ENCODE measurements at regions not wholly inside any gene's neighbourhood (a gene's known extent, or its start where the extent isn't known, plus 50 kb on each side); places are given as distances from the start of the nearest gene placed in this dataset.
"Not testable (repeated sequence)": the region's sequence is repeated elsewhere in the genome, so short reads cannot be mapped to it uniquely, and the experiment has no call there.

DNA sequence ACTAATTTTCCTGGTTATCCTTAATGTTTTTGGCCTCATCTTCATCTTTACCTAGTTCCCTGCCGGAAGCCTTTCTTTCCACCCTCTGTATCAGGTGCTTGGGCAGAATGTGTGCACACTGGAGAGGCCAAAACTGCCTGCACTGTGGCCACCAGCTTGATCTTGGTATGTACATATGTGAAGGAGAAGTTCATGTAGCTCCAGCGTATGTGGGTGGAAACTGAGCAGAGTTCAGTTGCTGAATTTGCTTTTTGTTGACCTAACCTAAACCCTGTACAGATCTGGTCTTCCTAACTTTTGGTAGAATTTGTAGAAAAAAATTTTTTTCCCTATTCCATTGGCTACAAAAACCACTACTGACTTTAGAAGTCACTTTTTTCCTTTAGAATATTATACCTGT is 65.9 kb upstream of the IGSF10 start:
- no peaks in the 10 kb centered on the region for H3K4me1 ChIP-seq (ENCODE audit: insufficient read depth, low read length)
- no peaks in the 10 kb centered on the region for H3K27me3 ChIP-seq (ENCODE audit: insufficient read depth, low read length, poor library complexity)
- TF ChIP-seq EZH2 (IDR thresholded peaks at IDR 0.05; ENCODE audit: borderline replicate concordance, low read depth, low read length, severe bottlenecking) = no peak
- TF ChIP-seq, protein P1, sequence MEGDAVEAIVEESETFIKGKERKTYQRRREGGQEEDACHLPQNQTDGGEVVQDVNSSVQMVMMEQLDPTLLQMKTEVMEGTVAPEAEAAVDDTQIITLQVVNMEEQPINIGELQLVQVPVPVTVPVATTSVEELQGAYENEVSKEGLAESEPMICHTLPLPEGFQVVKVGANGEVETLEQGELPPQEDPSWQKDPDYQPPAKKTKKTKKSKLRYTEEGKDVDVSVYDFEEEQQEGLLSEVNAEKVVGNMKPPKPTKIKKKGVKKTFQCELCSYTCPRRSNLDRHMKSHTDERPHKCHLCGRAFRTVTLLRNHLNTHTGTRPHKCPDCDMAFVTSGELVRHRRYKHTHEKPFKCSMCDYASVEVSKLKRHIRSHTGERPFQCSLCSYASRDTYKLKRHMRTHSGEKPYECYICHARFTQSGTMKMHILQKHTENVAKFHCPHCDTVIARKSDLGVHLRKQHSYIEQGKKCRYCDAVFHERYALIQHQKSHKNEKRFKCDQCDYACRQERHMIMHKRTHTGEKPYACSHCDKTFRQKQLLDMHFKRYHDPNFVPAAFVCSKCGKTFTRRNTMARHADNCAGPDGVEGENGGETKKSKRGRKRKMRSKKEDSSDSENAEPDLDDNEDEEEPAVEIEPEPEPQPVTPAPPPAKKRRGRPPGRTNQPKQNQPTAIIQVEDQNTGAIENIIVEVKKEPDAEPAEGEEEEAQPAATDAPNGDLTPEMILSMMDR (IDR thresholded peaks at IDR 0.05; ENCODE audit: borderline replicate concordance, extremely low read depth, low read length, poor library complexity, severe bottlenecking) = no peak
- H3K27ac ChIP-seq (ENCODE audit: low read length) = no peak overlapping the region
- ATAC-seq (ENCODE audit: insufficient read depth, low read depth) (no peak), DNase-seq (no peak)
- no peaks in the 10 kb centered on the region for H3K36me3 ChIP-seq (ENCODE audit: insufficient read depth, low read length)
- no peaks in the 10 kb centered on the region for H3K9me3 ChIP-seq (ENCODE audit: insufficient read depth, low read length, severe bottlenecking)
- no peak overlapping the region for H3K4me2 ChIP-seq (ENCODE audit: insufficient read depth, low read length)
- no peaks in the 10 kb centered on the region for H4K20me1 ChIP-seq (ENCODE audit: insufficient read depth, low read length)
- H2AFZ ChIP-seq (ENCODE audit: low read depth, low read length) = no peak overlapping the region
- no peak overlapping the region for H3K9ac ChIP-seq (ENCODE audit: low read depth, low read length)
- no peaks in the 10 kb centered on the region for H3K79me2 ChIP-seq (ENCODE audit: insufficient read depth, low read length)
- H3K4me3 ChIP-seq (ENCODE audit: low read depth in 1 of 2, low read length in 2 of 2) = no peak overlapping the region

DNA sequence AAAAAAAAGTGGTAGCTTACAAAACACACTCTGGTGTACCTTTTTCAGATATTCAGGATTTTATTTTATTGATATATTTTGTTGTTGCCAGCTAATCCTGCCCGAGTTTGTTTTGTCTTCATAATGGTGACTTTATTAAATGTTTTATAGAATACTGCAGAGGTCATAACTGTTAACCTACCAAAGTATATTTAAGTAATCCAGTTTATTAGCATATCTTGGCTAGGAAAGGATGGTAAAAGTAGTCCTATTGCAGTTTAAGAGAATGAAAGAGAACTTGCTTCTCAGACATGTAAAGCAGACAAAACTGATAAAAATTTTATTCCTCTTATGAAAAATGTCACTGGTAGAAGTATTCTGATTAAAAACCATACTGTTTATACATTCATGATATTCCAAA is 59.2 kb upstream of the IGSF10 start:
- no peak for ATAC-seq (ENCODE audit: insufficient read depth, low read depth)
- Histone ChIP-seq H3K4me3 (ENCODE audit: low read depth in 1 of 2, low read length in 2 of 2) (no peak overlapping the region), H3K9ac (ENCODE audit: low read depth, low read length) (no peak overlapping the region), H4K20me1 (ENCODE audit: insufficient read depth, low read length) (no peaks in the 10 kb centered on the region), H3K4me2 (ENCODE audit: insufficient read depth, low read length) (no peak overlapping the region), H3K27ac (ENCODE audit: low read length) (no peak overlapping the region), H3K27me3 (ENCODE audit: insufficient read depth, low read length, poor library complexity) (no peaks in the 10 kb centered on the region), H3K79me2 (ENCODE audit: insufficient read depth, low read length) (no peaks in the 10 kb centered on the region), H2AFZ (ENCODE audit: low read depth, low read length) (no peak overlapping the region), H3K9me3 (ENCODE audit: insufficient read depth, low read length, severe bottlenecking) (peaks cover 2% of the 10 kb centered on the region), H3K36me3 (ENCODE audit: insufficient read depth, low read length) (no peaks in the 10 kb centered on the region), H3K4me1 (ENCODE audit: insufficient read depth, low read length) (no peaks in the 10 kb centered on the region)
- no peak for DNase-seq
- TF ChIP-seq, protein P1 (IDR thresholded peaks at IDR 0.05; ENCODE audit: borderline replicate concordance, extremely low read depth, low read length, poor library complexity, severe bottlenecking) = no peak
- no peak for TF ChIP-seq EZH2 (IDR thresholded peaks at IDR 0.05; ENCODE audit: borderline replicate concordance, low read depth, low read length, severe bottlenecking)

DNA sequence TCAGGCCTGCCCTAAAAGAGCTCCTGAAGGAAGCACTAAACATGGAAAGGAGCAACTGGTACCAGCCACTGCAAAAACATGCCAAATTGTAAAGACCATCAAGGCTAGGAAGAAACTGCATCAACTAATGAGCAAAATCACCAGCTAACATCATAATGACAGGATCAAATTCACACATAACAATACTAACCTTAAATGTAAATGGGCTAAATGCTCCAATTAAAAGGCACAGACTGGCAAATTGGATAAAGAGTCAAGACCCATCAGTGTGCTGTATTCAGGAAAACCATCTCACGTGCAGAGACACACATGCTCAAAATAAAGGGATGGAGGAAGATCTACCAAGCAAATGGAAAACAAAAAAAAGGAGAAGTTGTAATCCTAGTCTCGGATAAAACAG is 50.6 kb upstream of the IGSF10 start:
- H3K4me2 ChIP-seq (ENCODE audit: insufficient read depth, low read length); H3K9me3 ChIP-seq (ENCODE audit: insufficient read depth, low read length, severe bottlenecking); H3K9ac ChIP-seq (ENCODE audit: low read depth, low read length); H3K27me3 ChIP-seq (ENCODE audit: insufficient read depth, low read length, poor library complexity); H4K20me1 ChIP-seq (ENCODE audit: insufficient read depth, low read length); H3K79me2 ChIP-seq (ENCODE audit: insufficient read depth, low read length); H3K36me3 ChIP-seq (ENCODE audit: insufficient read depth, low read length); H3K4me1 ChIP-seq (ENCODE audit: insufficient read depth, low read length); H3K4me3 ChIP-seq (ENCODE audit: low read depth in 1 of 2, low read length in 2 of 2); H2AFZ ChIP-seq (ENCODE audit: low read depth, low read length); H3K27ac ChIP-seq (ENCODE audit: low read length); ATAC-seq (ENCODE audit: insufficient read depth, low read depth); DNase-seq: not testable (repeated sequence)

Measured in DND-41 (cell line).